ENCODE measurements at regions not wholly inside any gene's neighbourhood (a gene's known extent, or its start where the extent isn't known, plus 50 kb on each side); places are given as distances from the start of the nearest gene placed in this dataset.

- no peak for TF ChIP-seq SUZ12 (IDR thresholded peaks at IDR 0.05; ENCODE audit: extremely low read depth, insufficient read depth, insufficient read length)
- TF ChIP-seq YY1 (IDR thresholded peaks at IDR 0.05; ENCODE audit: insufficient read depth, insufficient read length), result no peak
- TF ChIP-seq ZNF274 (IDR thresholded peaks at IDR 0.05; ENCODE audit: low read depth, low read length), result no peak
Measured at GRCh38 chr15:39392469-39393047, 188.3 kb upstream of the THBS1 start.
